GM12878 (cell line): ENCODE measurements at regions not wholly inside any gene's neighbourhood (a gene's known extent, or its start where the extent isn't known, plus 50 kb on each side); places are given as distances from the start of the nearest gene placed in this dataset.

ENCODE experiments used
- ATAC-seq: fragments of 200-7000 bp; cut with Tn5 transposase; 3 replicates; pipeline ENCODE4 v1.9.1; 2020; ENCODE audit warnings: mild to moderate bottlenecking, moderate library complexity
- BruUV-seq: library from RNA; stranded (reverse); fragments of 400-500 nt; replicated peaks from 2 replicates; lab custom pipeline; 2021; lab: Mats Ljungman, UMichigan
- CTCF ChIA-PET: fragments of 300-600 bp; sonication (Branson Sonifier 250); formaldehyde crosslinking; extraction: SDS; loops from one replicate; lab custom pipeline; 2021; ENCODE audit warnings: inconsistent platforms; lab: Yijun Ruan, JAX
- POLR2A ChIA-PET: fragments of 350-600 bp; formaldehyde crosslinking; extraction: SDS; loops from one replicate; lab custom pipeline; 2021; ENCODE audit warnings: inconsistent platforms; lab: Charles Lee
- RAD21 ChIA-PET: fragments of 300-600 bp; sonication (Branson Sonifier 250); formaldehyde crosslinking; loops from one replicate; lab custom pipeline; 2023; ENCODE audit warnings: antibody characterized with exemption; ENCODE audit not compliant: unreplicated experiment; lab: Charles Lee
- SMC1A ChIA-PET: fragments of 300-600 bp; sonication (Branson Sonifier 250); formaldehyde crosslinking; loops from one replicate; lab custom pipeline; 2023; ENCODE audit not compliant: unreplicated experiment, uncharacterized antibody; lab: Charles Lee
- DNase-seq: peaks from one replicate; pipeline ENCODE4 v3.0.0-alpha.2; 2011; ENCODE audit warnings: low read depth, low spot score
- FAIRE-seq: peaks from 3 replicates; lab custom pipeline; 2011; peaks lifted over from hg19 to GRCh38; lab: Jason Lieb, UNC
- H2AFZ ChIP-seq: 2 replicates; pipeline ENCODE4 v1.6.0; 2011; ENCODE audit warnings: low read depth, low read length, control low read depth; ENCODE audit not compliant: control insufficient read depth
- H3K27ac ChIP-seq: 2 replicates; pipeline ENCODE4 v1.5.1; 2011; ENCODE audit warnings: control low read depth; ENCODE audit not compliant: control insufficient read depth, insufficient read depth
- H3K27me3 ChIP-seq, 2 experiments: replicated peaks in 1 of 2; 2 replicates each; pipeline versions ENCODE4 v1.6.0 to v1.6.1; 2011; ENCODE audit warnings: low read length in 1 of 2; ENCODE audit not compliant: control insufficient read depth in 2 of 2, insufficient read depth in 2 of 2
- H3K36me3 ChIP-seq, 2 experiments: 2 replicates each; pipeline ENCODE4 v1.5.1; 2011; ENCODE audit warnings: low read length in 1 of 2; ENCODE audit not compliant: control insufficient read depth in 2 of 2, insufficient read depth in 2 of 2
- H3K4me1 ChIP-seq: 2 replicates; pipeline ENCODE4 v1.6.1; 2011; ENCODE audit warnings: mild to moderate bottlenecking, low read length, moderate library complexity, mixed read lengths; ENCODE audit not compliant: control insufficient read depth, insufficient read depth
- H3K4me2 ChIP-seq: 2 replicates; pipeline ENCODE4 v1.6.0; 2011; ENCODE audit warnings: control low read depth; ENCODE audit not compliant: control insufficient read depth, insufficient read depth
- H3K4me3 ChIP-seq: fragments of 200-600 bp; sonication (generic); 2 replicates; pipeline ENCODE4 v1.5.1; 2016
- H3K79me2 ChIP-seq: 2 replicates; pipeline ENCODE4 v1.6.0; 2011; ENCODE audit warnings: low read length; ENCODE audit not compliant: control insufficient read depth, insufficient read depth
- H3K9ac ChIP-seq: 2 replicates; pipeline ENCODE4 v1.8.0; 2011; ENCODE audit warnings: low read length, control low read depth, mixed read lengths; ENCODE audit not compliant: control insufficient read depth, insufficient read depth
- H3K9me3 ChIP-seq: replicated peaks from 3 replicates; pipeline ENCODE4 v1.5.1; 2011; ENCODE audit warnings: mild to moderate bottlenecking, low read length; ENCODE audit not compliant: control insufficient read depth, insufficient read depth
- H4K20me1 ChIP-seq: 2 replicates; pipeline ENCODE4 v1.6.0; 2011; ENCODE audit not compliant: control insufficient read depth, insufficient read depth
- E2F8 ChIP-seq: fragments of 450-650 bp; IDR thresholded peaks from 2 replicates; pipeline ENCODE4 v1.6.1; 2018; ENCODE audit warnings: mild to moderate bottlenecking, low read depth, moderate library complexity; ENCODE audit not compliant: partially characterized antibody
- EED ChIP-seq: sonication (generic); IDR thresholded peaks from 2 replicates; pipeline ENCODE4 v1.6.1; 2016; ENCODE audit warnings: antibody characterized with exemption, low read depth
- ELK1 ChIP-seq: IDR thresholded peaks from 2 replicates; pipeline ENCODE4 v1.6.1; 2012; ENCODE audit warnings: low read depth, low read length, improper control_type of control experiment
- EP300 ChIP-seq, 2 experiments: fragments of 150-350 bp in 1 of 2; IDR thresholded peaks; 2 replicates each; pipeline ENCODE4 v1.6.1; 2011 to 2012; ENCODE audit warnings: low read depth in 2 of 2, low read length in 2 of 2, borderline replicate concordance in 1 of 2, improper control_type of control experiment in 1 of 2, inconsistent platforms in 1 of 2; ENCODE audit not compliant: control insufficient read depth in 1 of 2
- JUNB ChIP-seq: IDR thresholded peaks from 2 replicates; pipeline ENCODE4 v1.6.1; 2016; ENCODE audit warnings: antibody characterized with exemption, mild to moderate bottlenecking
- NR2C2 ChIP-seq: IDR thresholded peaks from 2 replicates; pipeline ENCODE4 v1.6.1; 2011; ENCODE audit warnings: borderline replicate concordance, low read depth; ENCODE audit not compliant: control insufficient read depth, insufficient read length
- PBX3 ChIP-seq: IDR thresholded peaks from 2 replicates; pipeline ENCODE4 v1.6.1; 2011; ENCODE audit warnings: mild to moderate bottlenecking, low read depth, low read length, moderate library complexity; ENCODE audit not compliant: insufficient replicate concordance
- POU2F2 ChIP-seq: IDR thresholded peaks from 3 replicates; pipeline ENCODE4 v1.6.1; 2011; ENCODE audit warnings: low read depth, mild to moderate bottlenecking, low read length, borderline replicate concordance
- YY1 ChIP-seq: IDR thresholded peaks from 2 replicates; pipeline ENCODE4 v1.6.1; 2011; ENCODE audit warnings: low read depth, mild to moderate bottlenecking, low read length
- ZNF274 ChIP-seq: IDR thresholded peaks from one replicate; pipeline ENCODE4 v1.8.0; 2011; ENCODE audit not compliant: insufficient read length, insufficient read depth
- WGBS: methylation state at CpG from one replicate; pipeline ENCODE4 v1.1.6; 2016; ENCODE audit warnings: low lambda C conversion rate; ENCODE audit not compliant: insufficient replicate concordance, insufficient coverage; ENCODE audit errors: missing lambda C conversion rate; 5-methylcytosine and 5-hydroxymethylcytosine counted together
- in situ Hi-C: fragments of 300-500 bp; cut with MboI; formaldehyde crosslinking; loops from 9 replicates; pipeline ENCODE4 v1.14.3; 2018; ENCODE audit warnings: mixed read lengths
- intact Hi-C: fragments of 100-400 bp; cut with micrococcal nuclease; formaldehyde crosslinking; loops from one replicate; pipeline ENCODE4 v1.14.2; 2022; ENCODE audit not compliant: unreplicated experiment

- intact Hi-C loops: no loop called here
- no peaks in the 10 kb centered on the region for H3K36me3 ChIP-seq
- H3K79me2 ChIP-seq: no peaks in the 10 kb centered on the region
- 0% methylated on average over 4 of the region's 4 CpGs for WGBS
- FAIRE-seq (no peak), DNase-seq (no peak)
- H3K4me3 ChIP-seq: no peak overlapping the region
- H3K27me3 ChIP-seq: no peaks in the 10 kb centered on the region
- TF ChIP-seq PBX3: no peak
- TF ChIP-seq ELK1: no peak
- TF ChIP-seq POU2F2: no peak
- TF ChIP-seq NR2C2: no peak
- TF ChIP-seq E2F8: no peak
- TF ChIP-seq JUNB: no peak
- no peak for TF ChIP-seq YY1
- no peak for TF ChIP-seq ZNF274
- TF ChIP-seq EED: no peak
- TF ChIP-seq EP300 (IDR thresholded peaks at IDR 0.05; ENCODE audit: borderline replicate concordance in 1 of 2, control insufficient read depth in 1 of 2, low read depth in 2 of 2, low read length in 2 of 2): no peak
- TF ChIP-seq, all 136 proteins: peak for 0
- ChIA-PET POLR2A (no interaction called here), RAD21 (no interaction called here), SMC1A (interaction anchor here (0.8 to 1.1 kb wide), 2 partner anchors 9 to 13 kb away, joined by 3 to 4 read pairs; no protein-coding TSS in a partner anchor), CTCF (no interaction called here)
- H3K4me1 ChIP-seq: no peaks in the 10 kb centered on the region
- H3K27ac ChIP-seq: no peak overlapping the region
- BruUV-seq: no TSS peak
- no peaks in the 10 kb centered on the region for H4K20me1 ChIP-seq
- ATAC-seq: no peak
- H3K9me3 ChIP-seq: no peaks in the 10 kb centered on the region
- no peak overlapping the region for H3K4me2 ChIP-seq
- no peak overlapping the region for H2AFZ ChIP-seq
- H3K9ac ChIP-seq: no peak overlapping the region
- in situ Hi-C loops: no loop called here
Observed at GRCh38 chr11:104556606-104557301, 341.5 kb downstream of the CASP12 start.
